OCI-M1 (cell line): ENCODE measurements at regions not wholly inside any gene's neighbourhood (a gene's known extent, or its start where the extent isn't known, plus 50 kb on each side); places are given as distances from the start of the nearest gene placed in this dataset.

Experiments used
- DNase-seq: peaks from one replicate; lab custom pipeline; 2025; lab: John Stamatoyannopoulos, UW

DNA sequence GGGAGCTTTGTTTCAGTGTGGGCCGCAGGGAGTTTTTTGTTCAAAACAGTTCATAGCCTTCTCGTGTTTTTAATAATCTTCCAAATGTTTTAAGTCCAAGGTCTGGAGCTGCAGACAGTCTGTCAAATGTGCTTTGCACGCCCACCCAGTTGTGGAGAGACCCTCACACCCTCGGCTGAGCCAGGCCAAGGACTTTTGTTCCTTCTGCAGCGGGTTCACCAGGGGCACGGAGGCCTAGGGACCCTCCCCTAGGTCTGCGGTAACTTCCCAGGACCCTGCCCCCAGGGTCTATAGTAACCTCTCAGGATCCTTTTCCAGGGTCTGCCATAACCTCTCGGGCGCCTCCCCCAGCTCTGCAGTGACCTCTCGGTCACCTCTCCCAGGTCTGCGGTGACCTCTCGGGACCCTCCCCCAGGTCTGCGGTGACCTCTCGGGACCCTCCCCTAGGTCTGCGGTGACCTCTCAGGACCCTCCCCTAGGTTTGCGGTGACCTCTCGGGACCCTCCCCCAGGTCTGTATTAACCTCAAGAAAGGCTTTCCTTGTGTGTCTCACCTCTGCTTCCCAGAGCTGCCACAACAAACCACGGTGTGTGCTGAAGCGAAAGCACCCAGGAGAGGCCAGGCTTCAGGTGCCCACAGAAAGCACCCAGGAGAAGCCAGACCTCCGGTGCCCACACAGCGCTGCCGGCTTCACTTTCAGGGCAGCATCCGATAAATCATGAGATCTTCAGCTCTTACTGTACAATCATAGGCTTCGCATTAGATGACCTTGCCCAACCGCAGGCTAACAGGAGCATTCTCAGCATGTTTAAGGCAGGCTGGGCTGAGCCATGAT is 301.9 kb upstream of the SALL3 start:
- DNase-seq: no peak

- DNase-seq: no peak
These were observed 301.3 kb upstream of the SALL3 start for GRCh38 chr18:78678318-78678695.

DNA sequence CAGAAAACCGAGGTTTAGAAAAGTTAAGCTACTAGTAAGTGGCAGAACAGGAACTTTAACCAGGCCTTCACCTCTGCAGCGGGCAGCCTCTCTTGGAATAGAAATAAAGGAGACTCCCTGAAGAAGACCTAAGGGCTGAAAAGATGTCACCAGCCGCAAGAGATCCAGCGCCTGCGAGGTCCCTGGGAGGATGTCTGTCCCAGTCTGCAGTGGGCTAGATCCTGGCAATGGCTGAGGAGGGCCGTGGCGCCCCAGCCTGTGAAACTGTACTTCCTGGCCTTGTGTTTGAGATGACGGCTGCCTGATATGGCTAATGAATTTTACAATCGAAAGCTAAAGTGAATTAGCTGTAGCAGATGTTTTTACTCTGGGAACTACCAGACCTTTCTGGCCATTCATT is 300.6 kb upstream of the SALL3 start:
- DNase-seq: no peak

DNA sequence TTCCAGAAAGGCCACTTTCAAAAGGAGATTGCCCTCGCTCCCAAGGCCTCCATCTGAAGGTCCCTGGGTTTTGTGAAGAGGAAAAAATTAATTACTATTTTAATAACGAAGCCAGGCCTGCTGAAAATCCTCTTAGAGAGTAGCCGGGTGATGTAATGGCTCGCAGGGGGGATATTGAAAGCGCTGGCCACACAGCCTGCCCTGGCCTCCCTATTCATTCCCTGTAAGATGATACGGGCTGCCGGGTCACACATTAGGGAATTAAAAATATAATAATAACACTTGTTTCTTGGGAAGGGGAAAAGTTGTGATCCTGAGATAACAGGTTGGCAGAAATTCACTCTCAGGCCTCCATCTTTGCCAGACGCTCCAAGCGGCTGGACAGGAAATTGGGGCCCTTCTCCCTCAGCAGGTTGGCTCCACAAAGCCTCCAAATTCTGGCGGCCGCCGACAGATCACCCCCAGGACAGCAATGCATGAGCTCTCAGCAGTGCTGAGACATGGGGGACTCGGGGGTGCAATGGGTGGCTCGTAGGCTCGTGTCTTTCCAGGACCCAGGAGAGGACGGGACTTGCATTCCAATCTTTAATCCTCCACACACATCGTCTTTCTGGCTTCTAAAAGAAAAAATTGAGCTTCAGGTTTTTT is 299.9 kb upstream of the SALL3 start:
- no peak for DNase-seq

- no peak for DNase-seq
These were observed 298.2 kb upstream of the SALL3 start for GRCh38 chr18:78681396-78681795.

DNA sequence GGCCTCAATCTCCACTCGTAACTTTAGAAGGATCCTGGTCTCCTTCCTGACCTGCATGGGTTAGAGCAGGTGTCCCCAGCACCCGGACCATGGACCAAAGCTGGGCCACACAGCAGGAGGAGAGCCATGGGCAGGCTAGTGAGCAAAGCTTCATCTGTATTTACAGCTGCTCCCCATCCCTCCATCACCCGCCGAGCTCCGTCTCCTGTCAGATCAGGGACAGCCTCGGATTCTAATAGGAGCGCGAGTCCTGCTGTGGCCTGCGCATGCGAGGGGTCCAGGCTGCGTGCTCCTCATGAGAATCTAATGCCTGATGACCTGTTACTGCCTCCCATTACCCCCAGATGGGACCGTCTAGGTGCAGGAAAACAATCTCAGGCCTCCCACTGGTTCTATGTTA is 297.7 kb upstream of the SALL3 start:
- DNase-seq: no peak

DNA sequence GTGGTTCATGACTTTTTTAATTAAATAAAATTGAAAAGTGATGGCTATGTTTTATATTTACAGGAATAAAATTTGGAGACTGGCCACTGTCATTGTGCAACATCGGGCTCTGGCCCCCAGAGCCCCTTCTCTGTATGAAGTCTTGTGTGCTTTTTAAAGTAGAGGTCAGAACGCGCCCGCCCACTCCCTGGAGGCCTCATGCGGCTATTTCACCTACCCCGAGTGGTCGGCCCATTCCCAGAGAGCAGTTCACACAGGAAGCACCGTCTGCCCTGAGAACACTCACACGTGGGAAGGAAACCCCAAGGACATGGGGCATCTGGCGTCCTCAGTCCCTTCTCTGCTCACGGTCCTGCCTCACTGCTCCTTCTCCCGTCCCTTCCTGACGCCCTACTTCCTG is 296.9 kb upstream of the SALL3 start:
- no peak for DNase-seq

GRCh38 chr18:78683191-78684010 is 296.2 kb upstream of the SALL3 start:
- no peak for DNase-seq

GRCh38 chr18:78685250-78685979 is 294.2 kb upstream of the SALL3 start:
- no peak for DNase-seq

DNA sequence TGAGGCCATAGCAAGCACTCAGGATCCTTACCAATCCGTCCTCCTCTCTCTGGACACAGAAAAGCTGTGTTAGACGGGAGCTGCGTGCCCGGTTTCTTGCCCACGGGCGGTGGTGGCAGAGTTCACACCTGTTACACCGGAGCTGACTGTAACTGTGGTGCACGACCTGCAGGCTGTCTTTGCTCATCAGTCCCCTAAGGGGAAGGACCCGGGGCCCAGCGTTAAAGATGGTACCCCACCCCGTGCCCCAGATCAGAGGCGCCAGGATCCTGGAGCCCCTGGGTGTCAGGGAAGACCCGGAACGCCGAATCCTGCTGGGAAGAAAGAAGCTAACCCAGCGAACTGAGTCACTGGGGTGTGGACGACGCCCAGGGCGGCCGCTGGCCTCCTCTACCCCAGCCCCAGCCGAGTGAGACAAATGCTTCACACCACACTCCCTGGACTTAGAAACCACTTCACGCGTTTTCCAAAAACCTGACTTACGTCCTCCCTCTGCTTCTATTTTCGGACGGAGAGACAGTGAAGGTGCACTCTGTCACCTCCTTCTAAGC is 293.6 kb upstream of the SALL3 start:
- DNase-seq: no peak

DNA sequence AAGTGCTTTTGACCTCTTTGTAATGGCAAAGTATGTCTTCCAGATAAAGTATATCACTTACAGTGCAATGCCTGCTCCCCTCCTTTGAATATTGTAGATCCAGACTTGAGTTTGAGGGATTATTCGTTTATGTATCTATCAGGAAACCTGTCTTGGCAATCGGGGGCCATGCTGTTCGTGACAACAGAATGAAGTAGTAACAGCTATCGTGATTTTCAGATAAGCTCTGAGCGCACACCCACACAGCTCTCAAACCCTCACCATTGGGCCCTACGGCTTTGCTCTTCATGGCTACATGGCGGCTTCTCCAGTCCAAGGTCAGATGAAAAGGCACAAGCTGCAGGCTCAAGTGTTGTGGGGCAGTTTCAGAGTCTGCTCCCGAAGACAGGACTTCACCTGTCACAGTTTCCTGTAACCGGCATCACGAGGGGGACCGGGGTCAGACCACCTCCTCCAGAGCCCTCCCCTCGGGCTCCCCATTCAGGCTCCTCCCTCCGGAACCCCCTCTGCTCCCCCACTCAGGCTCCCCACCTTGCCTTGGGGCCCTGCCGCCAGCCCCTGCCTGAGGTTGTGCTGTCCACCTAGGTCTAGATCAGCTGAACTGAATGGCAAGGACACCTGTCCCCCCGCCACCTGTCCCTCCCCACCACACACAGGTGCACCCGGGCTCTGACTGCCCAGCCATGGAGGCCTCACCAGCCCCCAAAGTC is 292.5 kb upstream of the SALL3 start:
- DNase-seq: no peak

GRCh38 chr18:78687736-78688135 is 291.9 kb upstream of the SALL3 start:
- DNase-seq: no peak

DNA sequence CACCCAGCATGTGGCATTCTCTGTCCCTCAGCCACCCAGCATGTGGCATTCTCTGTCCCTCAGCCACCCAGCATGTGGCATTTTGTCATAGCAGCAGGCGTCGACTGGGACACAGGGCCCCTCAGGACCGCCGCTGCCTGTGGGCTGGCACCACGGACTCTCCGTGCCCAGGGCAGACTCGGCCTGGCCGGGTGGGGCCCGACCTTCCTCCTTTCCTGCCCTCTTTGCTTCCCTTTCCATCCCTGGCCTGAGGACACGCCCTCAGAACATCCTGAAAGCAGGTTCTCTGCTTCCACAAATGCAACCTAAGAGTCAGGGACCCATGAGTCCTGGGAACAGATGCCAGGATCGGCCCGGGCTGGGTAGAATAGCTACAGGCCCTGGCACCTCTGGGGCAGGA is 291.4 kb upstream of the SALL3 start:
- no peak for DNase-seq

DNA sequence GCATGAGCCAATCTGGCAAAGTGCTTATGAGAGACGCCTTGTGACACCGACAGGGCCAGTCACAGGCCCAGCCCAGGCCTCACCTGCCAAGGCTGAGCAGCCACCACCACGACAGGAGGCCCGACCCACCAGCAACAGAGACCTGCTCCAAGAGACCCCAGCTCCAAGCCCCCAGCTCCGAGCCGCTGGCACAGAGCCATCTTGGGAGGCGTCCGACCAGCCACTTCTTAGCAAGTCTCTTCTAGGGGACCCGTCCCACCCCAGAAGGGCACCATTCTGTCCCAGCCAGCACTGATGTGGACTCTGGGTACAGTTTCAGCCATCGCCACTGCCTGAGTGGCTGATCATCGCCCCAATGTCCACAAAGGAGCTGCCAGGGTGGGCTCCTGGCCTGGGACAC is 290.7 kb upstream of the SALL3 start:
- DNase-seq: no peak

GRCh38 chr18:78689606-78690005 is 290.0 kb upstream of the SALL3 start:
- DNase-seq: no peak

GRCh38 chr18:78692105-78692504 is 287.5 kb upstream of the SALL3 start:
- no peak for DNase-seq

GRCh38 chr18:78693429-78693828 is 286.2 kb upstream of the SALL3 start:
- DNase-seq: no peak

- DNase-seq: no peak
These were observed 282.8 kb upstream of the SALL3 start for GRCh38 chr18:78696698-78697435.

DNA sequence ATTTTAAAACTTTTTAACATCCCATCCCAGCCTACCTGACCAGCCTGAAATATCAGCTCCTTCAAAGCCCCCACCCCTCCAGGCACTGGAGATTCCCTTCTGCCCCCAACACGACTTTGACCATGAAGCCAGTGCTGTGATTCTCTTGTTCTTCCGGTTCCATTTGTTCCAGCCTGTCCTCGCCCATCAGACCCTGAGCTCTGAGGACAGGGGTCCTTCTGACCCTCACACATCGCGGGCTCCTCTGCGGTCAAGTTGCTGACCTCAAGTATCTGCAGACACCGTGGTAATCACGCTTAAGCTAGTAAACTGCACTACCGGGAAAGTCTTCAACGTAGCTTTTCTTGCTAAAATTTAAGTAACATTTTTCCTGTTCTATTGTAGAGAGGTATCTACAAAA is 282.2 kb upstream of the SALL3 start:
- DNase-seq: no peak

- no peak for DNase-seq
These were observed 280.7 kb upstream of the SALL3 start for GRCh38 chr18:78698914-78699313.

- DNase-seq: no peak
These were observed 280.1 kb upstream of the SALL3 start for GRCh38 chr18:78699499-78699898.
